HUDEP-2 (cell line): ENCODE measurements at regions not wholly inside any gene's neighbourhood (a gene's known extent, or its start where the extent isn't known, plus 50 kb on each side); places are given as distances from the start of the nearest gene placed in this dataset.
A peak's percentile ranks its signal among the peaks of the same experiment; 100 is the strongest.

Experiments
- DNase-seq, 76 experiments: peaks; one replicate each; lab custom pipeline; 2025; ENCODE audit not compliant: unreplicated experiment in 76 of 76; lab: John Stamatoyannopoulos, UW

DNA sequence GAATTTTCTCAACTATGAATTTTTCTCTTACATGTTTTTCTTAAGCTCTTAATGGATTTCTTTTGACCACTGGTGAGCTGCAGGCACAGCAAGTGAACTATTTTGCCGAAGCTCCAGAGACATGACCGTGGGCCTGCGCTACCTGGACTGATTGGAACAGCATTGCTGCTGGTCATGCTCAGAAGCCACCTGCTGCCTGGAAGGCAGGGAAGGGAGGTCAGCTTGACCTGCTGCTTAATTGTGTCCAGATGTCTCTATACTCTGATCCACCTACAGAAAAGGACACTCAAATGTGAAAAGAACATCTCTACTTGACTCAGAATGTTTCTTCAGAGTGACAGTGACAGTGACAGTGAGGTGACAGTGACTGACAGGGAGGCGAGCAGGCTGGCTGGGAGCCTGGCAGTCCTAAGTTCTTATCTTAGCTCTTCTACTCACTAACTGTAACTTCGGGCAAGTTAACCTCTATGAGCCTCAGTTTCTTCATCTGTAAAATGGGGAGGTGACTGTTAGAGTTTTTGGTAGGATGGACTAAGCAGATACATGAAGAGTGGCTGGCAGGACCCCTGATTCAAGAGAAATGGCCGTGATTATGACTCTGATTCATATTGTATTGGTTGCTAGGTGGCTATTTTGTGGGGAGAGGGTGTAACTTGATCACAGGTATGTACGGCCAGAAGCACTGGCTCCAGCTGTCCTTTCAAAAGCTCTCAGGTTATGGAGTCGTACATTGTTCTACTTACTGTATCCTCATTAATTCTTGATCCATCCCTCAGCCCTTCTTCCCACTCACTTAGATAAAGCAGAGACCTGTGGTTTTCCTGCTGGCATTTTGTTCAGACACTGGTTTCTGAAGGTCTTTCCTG, 54.8 kb upstream of the DLG1 start:
- no peak for DNase-seq

- peak in 60 of 76 experiments; percentile 2 to 83 (median 39) for DNase-seq
These were observed 54.0 kb upstream of the DLG1 start for GRCh38 chr3:197352382-197352781.

- no peak for DNase-seq
These were observed 52.0 kb upstream of the DLG1 start for GRCh38 chr3:197350446-197350845.

GRCh38 chr3:197349368-197349767, 51.0 kb upstream of the DLG1 start:
- no peak for DNase-seq
